SK-N-MC (cell line): ENCODE measurements at regions not wholly inside any gene's neighbourhood (a gene's known extent, or its start where the extent isn't known, plus 50 kb on each side); places are given as distances from the start of the nearest gene placed in this dataset.

Experiments
- EZH2 ChIP-seq: fragments of 200-600 bp; sonication (generic); IDR thresholded peaks from one replicate; pipeline ENCODE4 v1.6.1; 2017; ENCODE audit warnings: antibody characterized with exemption
- FOXP2 ChIP-seq: optimal IDR thresholded peaks from 2 replicates; pipeline ENCODE3; 2011; ENCODE audit warnings: mild to moderate bottlenecking, moderate library complexity; ENCODE audit not compliant: insufficient read depth; ENCODE audit errors: extremely low read length, control extremely low read depth
- POLR2AphosphoS5 ChIP-seq: IDR thresholded peaks from 2 replicates; pipeline ENCODE4 v1.6.1; 2012; ENCODE audit warnings: mild to moderate bottlenecking, low read depth, low read length, borderline replicate concordance

DNA sequence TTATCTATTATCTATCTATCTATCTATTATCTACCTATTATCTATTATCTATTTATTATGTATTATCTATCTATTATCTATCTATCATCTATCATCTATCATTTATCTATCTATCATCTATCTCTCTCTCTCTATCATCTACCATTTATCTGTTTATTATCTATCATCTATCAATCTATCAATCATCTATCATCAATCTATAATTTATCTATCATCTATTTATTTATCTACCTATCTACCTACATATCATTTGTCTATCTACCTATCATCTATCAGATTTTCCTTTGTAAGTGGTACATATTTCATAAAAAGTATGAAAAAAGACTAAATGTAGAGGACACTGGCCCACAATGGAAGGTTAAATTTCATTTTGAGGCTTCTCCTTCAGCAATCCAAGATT is 212.1 kb upstream of the EXOC2 start:
- TF ChIP-seq EZH2 (no peak), POLR2AphosphoS5 (no peak), FOXP2 (no peak)
